Skeletal muscle satellite cell (primary cell): ENCODE measurements at regions not wholly inside any gene's neighbourhood (a gene's known extent, or its start where the extent isn't known, plus 50 kb on each side); places are given as distances from the start of the nearest gene placed in this dataset.

Experiments used
- H3K27me3 ChIP-seq: 2 replicates; pipeline ENCODE4 v1.7.0; 2013; ENCODE audit warnings: low read length; ENCODE audit not compliant: control insufficient read depth, insufficient read depth
- H3K36me3 ChIP-seq: 2 replicates; pipeline ENCODE4 v1.7.0; 2013; ENCODE audit warnings: mild to moderate bottlenecking, control low read depth, low read length; ENCODE audit not compliant: insufficient read depth
- H3K4me1 ChIP-seq: 2 replicates; pipeline ENCODE4 v1.7.0; 2013; ENCODE audit warnings: low read length; ENCODE audit not compliant: control insufficient read depth, insufficient read depth
- H3K4me2 ChIP-seq: 2 replicates; pipeline ENCODE4 v1.7.0; 2013; ENCODE audit warnings: mild to moderate bottlenecking, low read length
- H3K4me3 ChIP-seq: 2 replicates; pipeline ENCODE4 v1.7.0; 2013; ENCODE audit warnings: low read length
- H3K9ac ChIP-seq: 2 replicates; pipeline ENCODE4 v1.7.0; 2013; ENCODE audit warnings: mild to moderate bottlenecking, low read depth, low read length, moderate library complexity
- H3K9me3 ChIP-seq: replicated peaks from 2 replicates; pipeline ENCODE4 v1.7.0; 2013; ENCODE audit warnings: mild to moderate bottlenecking, control low read depth, low read length

GRCh38 chr13:30006246-30006645 is 155.8 kb upstream of the UBL3 start:
- Histone ChIP-seq H3K36me3 (no peaks in the 10 kb centered on the region), H3K9me3 (no peaks in the 10 kb centered on the region), H3K4me2 (no peak overlapping the region), H3K4me1 (peaks cover 10% of the 10 kb centered on the region), H3K9ac (no peak overlapping the region), H3K4me3 (no peak overlapping the region), H3K27me3 (peaks cover 3% of the 10 kb centered on the region)

- no peaks in the 10 kb centered on the region for H3K9me3 ChIP-seq
- H3K4me1 ChIP-seq, result peaks cover 10% of the 10 kb centered on the region
- no peaks in the 10 kb centered on the region for H3K36me3 ChIP-seq
- H3K27me3 ChIP-seq, result no peaks in the 10 kb centered on the region
- no peak overlapping the region for H3K9ac ChIP-seq
- H3K4me3 ChIP-seq, result no peak overlapping the region
- no peak overlapping the region for H3K4me2 ChIP-seq
These were observed 153.8 kb upstream of the UBL3 start for GRCh38 chr13:30004204-30004603.

- peaks cover 10% of the 10 kb centered on the region for H3K4me1 ChIP-seq
- H3K36me3 ChIP-seq, result no peaks in the 10 kb centered on the region
- H3K4me3 ChIP-seq, result no peak overlapping the region
- peak overlapping the region; percentile 31 for H3K4me2 ChIP-seq
- H3K27me3 ChIP-seq, result no peaks in the 10 kb centered on the region
- no peaks in the 10 kb centered on the region for H3K9me3 ChIP-seq
- no peak overlapping the region for H3K9ac ChIP-seq
These were observed 152.2 kb upstream of the UBL3 start for GRCh38 chr13:30002577-30002976.

- no peak overlapping the region for H3K4me3 ChIP-seq
- H3K9ac ChIP-seq, result no peak overlapping the region
- peak overlapping the region; percentile 59 for H3K4me2 ChIP-seq
- no peaks in the 10 kb centered on the region for H3K27me3 ChIP-seq
- no peaks in the 10 kb centered on the region for H3K36me3 ChIP-seq
- peaks cover 10% of the 10 kb centered on the region for H3K4me1 ChIP-seq
- H3K9me3 ChIP-seq, result no peaks in the 10 kb centered on the region
These were observed 150.0 kb upstream of the UBL3 start for GRCh38 chr13:30000370-30000765.

GRCh38 chr13:29999492-30000369 is 149.3 kb upstream of the UBL3 start:
- H3K9ac ChIP-seq, result no peak overlapping the region
- no peaks in the 10 kb centered on the region for H3K9me3 ChIP-seq
- H3K27me3 ChIP-seq, result no peaks in the 10 kb centered on the region
- H3K4me1 ChIP-seq, result peaks cover 15% of the 10 kb centered on the region
- H3K4me3 ChIP-seq, result no peak overlapping the region
- no peaks in the 10 kb centered on the region for H3K36me3 ChIP-seq
- peak overlapping the region; percentile 59 for H3K4me2 ChIP-seq

GRCh38 chr13:29996316-29996715 is 145.9 kb upstream of the UBL3 start:
- no peak overlapping the region for H3K4me2 ChIP-seq
- no peak overlapping the region for H3K4me3 ChIP-seq
- H3K9me3 ChIP-seq, result no peaks in the 10 kb centered on the region
- H3K36me3 ChIP-seq, result no peaks in the 10 kb centered on the region
- peaks cover 26% of the 10 kb centered on the region for H3K4me1 ChIP-seq
- no peak overlapping the region for H3K9ac ChIP-seq
- H3K27me3 ChIP-seq, result no peaks in the 10 kb centered on the region

- no peaks in the 10 kb centered on the region for H3K36me3 ChIP-seq
- no peak overlapping the region for H3K9ac ChIP-seq
- no peak overlapping the region for H3K4me3 ChIP-seq
- no peaks in the 10 kb centered on the region for H3K27me3 ChIP-seq
- H3K9me3 ChIP-seq, result no peaks in the 10 kb centered on the region
- peaks cover 26% of the 10 kb centered on the region for H3K4me1 ChIP-seq
- H3K4me2 ChIP-seq, result no peak overlapping the region
These were observed 144.6 kb upstream of the UBL3 start for GRCh38 chr13:29994911-29995595.

GRCh38 chr13:29993716-29994488 is 143.5 kb upstream of the UBL3 start:
- Histone ChIP-seq H3K9me3 (no peaks in the 10 kb centered on the region), H3K27me3 (no peaks in the 10 kb centered on the region), H3K4me3 (peak overlapping the region; percentile 17), H3K4me2 (peak overlapping the region; percentile 52), H3K36me3 (no peaks in the 10 kb centered on the region), H3K9ac (peak overlapping the region; percentile 66), H3K4me1 (peaks cover 26% of the 10 kb centered on the region)

GRCh38 chr13:29993196-29993595 is 142.8 kb upstream of the UBL3 start:
- H3K36me3 ChIP-seq, result no peaks in the 10 kb centered on the region
- peaks cover 26% of the 10 kb centered on the region for H3K4me1 ChIP-seq
- H3K9me3 ChIP-seq, result no peaks in the 10 kb centered on the region
- H3K4me2 ChIP-seq, result no peak overlapping the region
- no peaks in the 10 kb centered on the region for H3K27me3 ChIP-seq
- peak overlapping the region; percentile 66 for H3K9ac ChIP-seq
- peak overlapping the region; percentile 17 for H3K4me3 ChIP-seq

GRCh38 chr13:29991343-29991742 is 140.9 kb upstream of the UBL3 start:
- Histone ChIP-seq H3K9ac (no peak overlapping the region), H3K4me2 (no peak overlapping the region), H3K4me3 (no peak overlapping the region), H3K36me3 (no peaks in the 10 kb centered on the region), H3K9me3 (peaks cover 6% of the 10 kb centered on the region), H3K4me1 (peaks cover 26% of the 10 kb centered on the region), H3K27me3 (no peaks in the 10 kb centered on the region)

- peaks cover 6% of the 10 kb centered on the region for H3K9me3 ChIP-seq
These were observed 136.9 kb upstream of the UBL3 start for GRCh38 chr13:29987340-29987739.

More at GRCh38 chr13:29987340-29987739, 136.9 kb upstream of the UBL3 start:
- Histone ChIP-seq H3K4me2 (no peak overlapping the region), H3K9ac (no peak overlapping the region), H3K36me3 (no peaks in the 10 kb centered on the region), H3K4me3 (no peak overlapping the region), H3K27me3 (no peaks in the 10 kb centered on the region), H3K4me1 (peaks cover 5% of the 10 kb centered on the region)
